H1 (cell line): ENCODE measurements at regions not wholly inside any gene's neighbourhood (a gene's known extent, or its start where the extent isn't known, plus 50 kb on each side); places are given as distances from the start of the nearest gene placed in this dataset.

Source experiments
- CTCF ChIA-PET: fragments of 300-600 bp; sonication (Branson Sonifier 250); formaldehyde crosslinking; loops from one replicate; lab custom pipeline; 2021; ENCODE audit not compliant: partially characterized antibody; lab: Charles Lee
- POLR2A ChIA-PET: fragments of 300-600 bp; sonication (Branson Sonifier 250); formaldehyde crosslinking; loops from one replicate; lab custom pipeline; 2021; ENCODE audit warnings: inconsistent platforms; ENCODE audit not compliant: partially characterized antibody; lab: Charles Lee
- DNase-seq, 2 experiments: peaks; one replicate each; pipeline versions ENCODE4 v3.0.0 to v3.0.0-alpha.2; 2010 to 2022; ENCODE audit warnings: low spot score in 2 of 2, low read depth in 1 of 2, mixed read lengths in 1 of 2
- FAIRE-seq: peaks from 2 replicates; lab custom pipeline; 2011; peaks lifted over from hg19 to GRCh38; lab: Jason Lieb, UNC
- H2AFZ ChIP-seq: 2 replicates; pipeline ENCODE4 v1.8.1; 2012; ENCODE audit warnings: low read length, inconsistent platforms
- H2AK5ac ChIP-seq: 2 replicates; pipeline ENCODE4 v1.6.1; 2013; ENCODE audit warnings: low read depth, low read length
- H2BK120ac ChIP-seq: replicated peaks from 2 replicates; pipeline ENCODE3; 2013; ENCODE audit warnings: low read depth, low read length, inconsistent platforms
- H2BK12ac ChIP-seq: 2 replicates; pipeline ENCODE4 v1.6.1; 2013; ENCODE audit warnings: low read depth, low read length
- H2BK15ac ChIP-seq: 2 replicates; pipeline ENCODE4 v1.6.1; 2013; ENCODE audit warnings: low read length
- H2BK20ac ChIP-seq: 2 replicates; pipeline ENCODE4 v1.6.1; 2013; ENCODE audit warnings: low read length
- H2BK5ac ChIP-seq: 2 replicates; pipeline ENCODE4 v1.6.1; 2013; ENCODE audit warnings: low read depth, low read length
- H3K14ac ChIP-seq: 2 replicates; pipeline ENCODE4 v1.6.1; 2013; ENCODE audit warnings: inconsistent platforms; ENCODE audit not compliant: insufficient read length
- H3K18ac ChIP-seq: 2 replicates; pipeline ENCODE4 v1.6.1; 2013; ENCODE audit warnings: low read length; ENCODE audit errors: extremely low read depth
- H3K23ac ChIP-seq: 2 replicates; pipeline ENCODE4 v1.6.1; 2013; ENCODE audit warnings: inconsistent platforms; ENCODE audit not compliant: insufficient read length
- H3K23me2 ChIP-seq: 2 replicates; pipeline ENCODE4 v1.6.1; 2013; ENCODE audit warnings: low read depth, low read length
- H3K27ac ChIP-seq: 2 replicates; pipeline ENCODE4 v1.6.1; 2011; ENCODE audit warnings: low read depth, low read length, inconsistent platforms
- H3K27me3 ChIP-seq, 4 experiments: replicated peaks in 1 of 4; 1 replicate in 1 of 4; 2 replicates in 3 of 4; pipeline versions ENCODE4 v1.6.1 to v1.8.1; 2011 to 2013; ENCODE audit warnings: low read length in 3 of 4, mild to moderate bottlenecking in 3 of 4, inconsistent platforms in 2 of 4, mixed read lengths in 2 of 4, moderate library complexity in 1 of 4; ENCODE audit not compliant: control insufficient read depth in 3 of 4, insufficient read depth in 3 of 4; ENCODE audit errors: extremely low read depth in 1 of 4
- H3K36me3 ChIP-seq, 4 experiments: 2 replicates each; pipeline versions ENCODE4 v1.6.1 to v1.8.1; 2011 to 2013; ENCODE audit warnings: mild to moderate bottlenecking in 4 of 4, low read length in 3 of 4, moderate library complexity in 2 of 4, control low read depth in 1 of 4, inconsistent platforms in 1 of 4; ENCODE audit not compliant: insufficient read depth in 4 of 4, control insufficient read depth in 2 of 4
- H3K4ac ChIP-seq: replicated peaks from 2 replicates; pipeline ENCODE3; 2013; ENCODE audit warnings: low read length, low read depth, mixed read lengths, inconsistent platforms; ENCODE audit not compliant: insufficient read length
- H3K4me1 ChIP-seq, 4 experiments: replicated peaks in 1 of 4; 1 replicate in 1 of 4; 2 replicates in 3 of 4; pipeline versions ENCODE4 v1.6.1 to v1.8.1; 2011 to 2013; ENCODE audit warnings: low read length in 3 of 4, inconsistent platforms in 2 of 4, mixed read lengths in 1 of 4; ENCODE audit not compliant: insufficient read depth in 4 of 4, control insufficient read depth in 3 of 4
- H3K4me2 ChIP-seq, 2 experiments: 2 replicates each; pipeline versions ENCODE4 v1.6.1 to v1.8.1; 2011 to 2013; ENCODE audit warnings: low read depth in 2 of 2, low read length in 2 of 2, control low read depth in 1 of 2, inconsistent platforms in 1 of 2, mild to moderate bottlenecking in 1 of 2; ENCODE audit not compliant: insufficient read depth in 1 of 2
- H3K4me3 ChIP-seq, 4 experiments: fragments of 200-600, 300-600 bp in 1 of 4; sonication (generic), shearing (Covaris generic), sonication (Bioruptor Twin) in 1 of 4; 2 replicates each; pipeline versions ENCODE4 v1.5.1 to v1.8.1; 2011 to 2016; ENCODE audit warnings: low read length in 4 of 4, low read depth in 3 of 4, control low read depth in 2 of 4, inconsistent platforms in 2 of 4, mild to moderate bottlenecking in 2 of 4, mixed read lengths in 1 of 4, moderate library complexity in 1 of 4; ENCODE audit not compliant: insufficient read depth in 2 of 4; ENCODE audit errors: extremely low read depth in 1 of 4
- H3K56ac ChIP-seq: replicated peaks from 2 replicates; pipeline ENCODE3; 2013; ENCODE audit warnings: low read depth, mild to moderate bottlenecking, mixed read lengths, low read length, inconsistent platforms; ENCODE audit not compliant: insufficient read length
- H3K79me1 ChIP-seq: 2 replicates; pipeline ENCODE4 v1.6.1; 2013; ENCODE audit warnings: low read depth, low read length, control low read depth
- H3K79me2 ChIP-seq, 2 experiments: 2 replicates each; pipeline versions ENCODE4 v1.6.1 to v1.8.1; 2012 to 2013; ENCODE audit warnings: low read length in 2 of 2, mild to moderate bottlenecking in 2 of 2, inconsistent platforms in 1 of 2; ENCODE audit not compliant: insufficient read depth in 2 of 2, control insufficient read depth in 1 of 2
- H3K9ac ChIP-seq, 4 experiments: replicated peaks in 1 of 4; 1 replicate in 1 of 4; 2 replicates in 3 of 4; pipeline versions ENCODE4 v1.6.1 to v1.8.1; 2011 to 2013; ENCODE audit warnings: low read depth in 3 of 4, low read length in 3 of 4, control low read depth in 2 of 4, mild to moderate bottlenecking in 2 of 4, moderate library complexity in 2 of 4, inconsistent platforms in 1 of 4; ENCODE audit errors: extremely low read depth in 1 of 4
- H3K9me3 ChIP-seq, 2 experiments: 2 replicates each; pipeline versions ENCODE4 v1.6.1 to v1.8.1; 2012 to 2013; ENCODE audit warnings: mild to moderate bottlenecking in 2 of 2, moderate library complexity in 2 of 2, control low read depth in 1 of 2, inconsistent platforms in 1 of 2, low read depth in 1 of 2, low read length in 1 of 2, mixed read lengths in 1 of 2; ENCODE audit not compliant: insufficient read depth in 2 of 2
- H4K20me1 ChIP-seq, 2 experiments: replicated peaks in 1 of 2; 2 replicates each; pipeline versions ENCODE3 to v1.8.1; 2011 to 2013; ENCODE audit warnings: inconsistent platforms in 2 of 2, low read length in 2 of 2, mild to moderate bottlenecking in 1 of 2; ENCODE audit not compliant: insufficient read depth in 2 of 2, control insufficient read depth in 1 of 2
- H4K5ac ChIP-seq: 2 replicates; pipeline ENCODE4 v1.6.1; 2013; ENCODE audit warnings: low read length, low read depth, mixed read lengths, inconsistent platforms; ENCODE audit not compliant: insufficient read length
- H4K8ac ChIP-seq: 2 replicates; pipeline ENCODE4 v1.8.0; 2013; ENCODE audit warnings: mild to moderate bottlenecking, moderate library complexity, low read length, inconsistent platforms; ENCODE audit not compliant: insufficient read depth; ENCODE audit errors: extremely low read depth
- H4K91ac ChIP-seq: replicated peaks from 2 replicates; pipeline ENCODE3; 2013; ENCODE audit warnings: low read length, mixed read lengths, inconsistent platforms; ENCODE audit not compliant: insufficient read length
- EGR1 ChIP-seq: IDR thresholded peaks from 2 replicates; pipeline ENCODE4 v1.6.1; 2011; ENCODE audit warnings: low read depth, low read length, borderline replicate concordance
- EZH2 ChIP-seq: fragments of 200-600 bp; sonication (generic); IDR thresholded peaks from 2 replicates; pipeline ENCODE4 v1.7.1; 2012; ENCODE audit warnings: low read depth, mild to moderate bottlenecking, moderate library complexity, low read length, inconsistent platforms; ENCODE audit not compliant: severe bottlenecking
- NANOG ChIP-seq: IDR thresholded peaks from 2 replicates; pipeline ENCODE4 v1.6.1; 2011; ENCODE audit warnings: low read length, low read depth, mild to moderate bottlenecking, inconsistent platforms; ENCODE audit not compliant: insufficient read depth, poor library complexity, severe bottlenecking
- RBBP5 ChIP-seq: IDR thresholded peaks from 2 replicates; pipeline ENCODE4 v1.7.1; 2012; ENCODE audit warnings: low read depth, mild to moderate bottlenecking, inconsistent platforms, low read length, moderate library complexity, borderline replicate concordance
- RXRA ChIP-seq: IDR thresholded peaks from 2 replicates; pipeline ENCODE4 v1.6.1; 2011; ENCODE audit warnings: low read depth, mild to moderate bottlenecking, low read length, moderate library complexity; ENCODE audit not compliant: insufficient read depth
- TAF7 ChIP-seq: optimal IDR thresholded peaks from 2 replicates; pipeline ENCODE3; 2011; ENCODE audit warnings: low read depth, mild to moderate bottlenecking, inconsistent platforms, low read length, moderate library complexity, borderline replicate concordance
- WGBS, 2 experiments: shearing (Covaris generic) in 1 of 2; methylation state at CpG; one replicate each; pipeline versions ENCODE4 v1.1.6 to v1.1.7; 2013 to 2015; ENCODE audit warnings: low lambda C conversion rate in 2 of 2, mixed read lengths in 2 of 2, inconsistent platforms in 1 of 2, low coverage in 1 of 2, missing lambda C conversion rate in 1 of 2; ENCODE audit not compliant: insufficient replicate concordance in 2 of 2, insufficient coverage in 1 of 2, insufficient read length in 1 of 2; ENCODE audit errors: extremely low coverage in 1 of 2, missing lambda C conversion rate in 1 of 2; 5-methylcytosine and 5-hydroxymethylcytosine counted together

DNA sequence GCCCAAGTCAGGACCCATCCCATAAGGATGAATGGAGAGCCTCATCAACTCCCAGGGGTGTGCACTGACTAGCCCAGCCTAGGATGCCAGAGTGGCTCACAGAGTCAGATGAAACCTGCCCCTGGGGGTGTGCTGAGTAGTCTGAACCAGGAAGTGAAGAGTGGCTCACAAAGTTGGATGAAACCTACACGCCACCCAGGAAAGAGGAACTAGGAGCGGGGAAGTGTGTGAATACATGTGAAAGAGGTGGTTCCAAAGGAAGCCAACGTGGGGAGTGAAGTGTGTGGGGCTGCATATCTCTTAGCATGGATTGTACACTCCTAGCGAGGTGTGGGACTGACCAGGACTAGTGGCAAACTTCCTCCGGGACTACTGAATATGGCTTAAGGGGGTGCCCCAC lies 902.1 kb upstream of the NDST4 start:
- no peak for TF ChIP-seq EGR1
- no peak for TF ChIP-seq RXRA
- TF ChIP-seq EZH2 = no peak
- TF ChIP-seq NANOG = no peak
- no peak for TF ChIP-seq RBBP5
- TF ChIP-seq TAF7 = no peak
- H3K4me1 ChIP-seq = no peaks in the 10 kb centered on the region
- H4K8ac ChIP-seq = no peak overlapping the region
- no peak for FAIRE-seq
- H3K4me2 ChIP-seq = no peak overlapping the region
- H3K27me3 ChIP-seq = no peaks in the 10 kb centered on the region
- no peak overlapping the region for H3K9ac ChIP-seq
- no peak overlapping the region for H3K14ac ChIP-seq
- no peaks in the 10 kb centered on the region for H3K23me2 ChIP-seq
- 96% methylated on average over 5 of the region's 5 CpGs; no CpG with 5 or more reads in 1 of the 2 experiments for whole genome bisulfite sequencing, 2 experiments
- no peak overlapping the region for H3K27ac ChIP-seq
- H3K4ac ChIP-seq = no peak overlapping the region
- H3K79me1 ChIP-seq = no peaks in the 10 kb centered on the region
- no peak overlapping the region for H2BK15ac ChIP-seq
- no peak overlapping the region for H2BK120ac ChIP-seq
- ChIA-PET POLR2A (no interaction called here), CTCF (no interaction called here)
- H2AK5ac ChIP-seq = no peak overlapping the region
- no peak overlapping the region for H4K91ac ChIP-seq
- no peak overlapping the region for H3K56ac ChIP-seq
- peaks cover 57 to 58% of the 10 kb centered on the region in 2 experiments for H3K9me3 ChIP-seq
- H2BK20ac ChIP-seq = no peak overlapping the region
- no peak overlapping the region for H4K5ac ChIP-seq
- H3K79me2 ChIP-seq = no peaks in the 10 kb centered on the region
- H4K20me1 ChIP-seq = no peaks in the 10 kb centered on the region
- H2BK12ac ChIP-seq = no peak overlapping the region
- DNase-seq = no peak
- no peak overlapping the region for H3K18ac ChIP-seq
- no peak overlapping the region for H3K4me3 ChIP-seq
- H3K23ac ChIP-seq = no peak overlapping the region
- H3K36me3 ChIP-seq = peaks cover 0 to 2% (median 0%) of the 10 kb centered on the region in 4 experiments; a peak in 3 of 8 replicates
- H2AFZ ChIP-seq = no peak overlapping the region
- H2BK5ac ChIP-seq = no peak overlapping the region
